Ectodermal cell (in vitro differentiated cells): ENCODE measurements at regions not wholly inside any gene's neighbourhood (a gene's known extent, or its start where the extent isn't known, plus 50 kb on each side); places are given as distances from the start of the nearest gene placed in this dataset.

Experiments used
- H3K27ac ChIP-seq: 2 replicates; pipeline ENCODE4 v1.7.0; 2013; ENCODE audit warnings: mild to moderate bottlenecking, low read depth, low read length; ENCODE audit not compliant: insufficient read depth, poor library complexity, severe bottlenecking
- H3K27me3 ChIP-seq: 2 replicates; pipeline ENCODE4 v1.7.0; 2013; ENCODE audit warnings: mild to moderate bottlenecking, low read length; ENCODE audit not compliant: insufficient read depth, control insufficient read depth, poor library complexity, severe bottlenecking
- H3K36me3 ChIP-seq: one replicate; pipeline ENCODE4 v1.7.0; 2013; ENCODE audit warnings: low read length; ENCODE audit not compliant: control insufficient read depth, insufficient read depth
- H3K4me1 ChIP-seq: one replicate; pipeline ENCODE4 v1.7.0; 2013; ENCODE audit warnings: low read length; ENCODE audit not compliant: control insufficient read depth, insufficient read depth
- H3K4me3 ChIP-seq: 2 replicates; pipeline ENCODE4 v1.7.0; 2013; ENCODE audit warnings: low read depth, low read length, control low read depth; ENCODE audit not compliant: insufficient read depth
- H3K9me3 ChIP-seq: 2 replicates; pipeline ENCODE4 v1.7.0; 2013; ENCODE audit warnings: mild to moderate bottlenecking, low read length, moderate library complexity; ENCODE audit not compliant: control insufficient read depth
- WGBS, 2 experiments: methylation state at CpG; one replicate each; pipeline ENCODE4 v1.1.7; 2013; ENCODE audit warnings: missing lambda C conversion rate in 2 of 2; 5-methylcytosine and 5-hydroxymethylcytosine counted together

GRCh38 chr2:172372436-172372835 is 55.0 kb upstream of the ITGA6 start:
- Histone ChIP-seq H3K9me3 (no peaks in the 10 kb centered on the region), H3K27me3 (no peaks in the 10 kb centered on the region), H3K4me1 (no peaks in the 10 kb centered on the region), H3K27ac (no peak overlapping the region), H3K4me3 (no peak overlapping the region), H3K36me3 (no peaks in the 10 kb centered on the region)

GRCh38 chr2:172373076-172373475 is 54.3 kb upstream of the ITGA6 start:
- H3K27me3 ChIP-seq, result no peaks in the 10 kb centered on the region
- H3K4me3 ChIP-seq, result no peak overlapping the region
- no peaks in the 10 kb centered on the region for H3K36me3 ChIP-seq
- H3K27ac ChIP-seq, result no peak overlapping the region
- WGBS, 2 experiments, result 81 to 88% methylated on average over 5 of the region's 5 CpGs
- no peaks in the 10 kb centered on the region for H3K4me1 ChIP-seq
- no peaks in the 10 kb centered on the region for H3K9me3 ChIP-seq

- 92 to 100% methylated on average over 1 to 3 of the region's 3 CpGs for WGBS, 2 experiments
- Histone ChIP-seq H3K27ac (no peak overlapping the region), H3K36me3 (no peaks in the 10 kb centered on the region), H3K4me1 (no peaks in the 10 kb centered on the region), H3K9me3 (no peaks in the 10 kb centered on the region), H3K27me3 (no peaks in the 10 kb centered on the region), H3K4me3 (no peak overlapping the region)
These were observed 53.6 kb upstream of the ITGA6 start for GRCh38 chr2:172373766-172374165.

- Histone ChIP-seq H3K4me3 (no peak overlapping the region), H3K27ac (no peak overlapping the region), H3K36me3 (no peaks in the 10 kb centered on the region), H3K4me1 (no peaks in the 10 kb centered on the region), H3K9me3 (no peaks in the 10 kb centered on the region), H3K27me3 (no peaks in the 10 kb centered on the region)
- WGBS, 2 experiments, result 94 to 96% methylated on average over 7 of the region's 7 CpGs
These were observed 52.8 kb upstream of the ITGA6 start for GRCh38 chr2:172374318-172375240.

DNA sequence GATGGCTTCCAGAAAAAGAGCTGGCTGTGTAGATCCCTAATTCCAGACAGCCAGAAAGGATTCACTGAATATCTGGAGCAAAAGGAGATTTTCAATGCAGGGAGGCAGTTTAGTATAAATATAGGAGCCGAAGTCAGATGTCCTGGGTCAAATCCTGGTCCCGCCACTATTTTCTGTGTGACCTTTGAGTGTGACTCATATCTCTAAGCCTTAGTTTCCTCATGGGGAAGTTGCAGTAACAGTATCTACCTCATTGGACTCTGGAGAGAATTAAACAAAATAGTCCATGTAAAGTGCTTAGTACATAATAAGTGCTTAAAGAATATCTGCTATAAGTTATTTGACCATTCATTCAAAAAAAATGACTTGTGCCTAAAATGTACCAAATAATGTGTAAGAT is 52.1 kb upstream of the ITGA6 start:
- no peaks in the 10 kb centered on the region for H3K9me3 ChIP-seq
- H3K27ac ChIP-seq, result no peak overlapping the region
- no peaks in the 10 kb centered on the region for H3K36me3 ChIP-seq
- no peaks in the 10 kb centered on the region for H3K4me1 ChIP-seq
- no peak overlapping the region for H3K4me3 ChIP-seq
- H3K27me3 ChIP-seq, result no peaks in the 10 kb centered on the region
- WGBS, 2 experiments, result 97 to 98% methylated on average over 2 of the region's 2 CpGs

DNA sequence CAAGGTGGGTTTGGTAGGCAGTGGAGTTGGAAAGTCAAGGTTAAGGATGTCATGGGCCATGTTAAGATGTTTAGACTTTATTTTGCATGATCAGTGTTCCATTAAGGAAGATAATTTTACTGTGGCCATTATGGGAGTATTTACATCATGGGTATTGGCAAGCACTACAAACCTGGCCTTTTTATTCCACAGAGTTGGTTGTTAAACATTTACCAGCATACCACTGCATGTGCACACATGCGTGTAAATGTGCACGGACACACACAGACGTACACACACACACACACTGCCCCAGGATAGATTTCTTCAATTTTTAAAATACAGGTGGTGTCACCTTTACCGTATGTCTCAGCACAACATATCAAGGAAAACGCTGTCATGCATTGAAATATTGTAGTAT is 51.4 kb upstream of the ITGA6 start:
- WGBS, 2 experiments, result 97 to 98% methylated on average over 4 to 5 of the region's 5 CpGs
- Histone ChIP-seq H3K4me3 (no peak overlapping the region), H3K4me1 (peaks cover 7% of the 10 kb centered on the region), H3K27me3 (no peaks in the 10 kb centered on the region), H3K27ac (no peak overlapping the region), H3K9me3 (no peaks in the 10 kb centered on the region), H3K36me3 (no peaks in the 10 kb centered on the region)

- Histone ChIP-seq H3K27ac (no peak overlapping the region), H3K9me3 (no peaks in the 10 kb centered on the region), H3K27me3 (no peaks in the 10 kb centered on the region), H3K36me3 (no peaks in the 10 kb centered on the region), H3K4me1 (peaks cover 13% of the 10 kb centered on the region), H3K4me3 (no peak overlapping the region)
- 94 to 96% methylated on average over 2 to 5 of the region's 5 CpGs for WGBS, 2 experiments
These were observed 50.8 kb upstream of the ITGA6 start for GRCh38 chr2:172376505-172377125.

GRCh38 chr2:172377408-172377807 is 50.0 kb upstream of the ITGA6 start:
- Histone ChIP-seq H3K4me3 (no peak overlapping the region), H3K27me3 (no peaks in the 10 kb centered on the region), H3K4me1 (peaks cover 13% of the 10 kb centered on the region), H3K36me3 (no peaks in the 10 kb centered on the region), H3K27ac (no peak overlapping the region), H3K9me3 (no peaks in the 10 kb centered on the region)
- WGBS, 2 experiments, result 92 to 97% methylated on average over 3 of the region's 3 CpGs
